ENCODE measurements at regions not wholly inside any gene's neighbourhood (a gene's known extent, or its start where the extent isn't known, plus 50 kb on each side); places are given as distances from the start of the nearest gene placed in this dataset.

- TF ChIP-seq EZH2 (IDR thresholded peaks at IDR 0.05; ENCODE audit: low read depth): no peak
- TF ChIP-seq, protein P1, sequence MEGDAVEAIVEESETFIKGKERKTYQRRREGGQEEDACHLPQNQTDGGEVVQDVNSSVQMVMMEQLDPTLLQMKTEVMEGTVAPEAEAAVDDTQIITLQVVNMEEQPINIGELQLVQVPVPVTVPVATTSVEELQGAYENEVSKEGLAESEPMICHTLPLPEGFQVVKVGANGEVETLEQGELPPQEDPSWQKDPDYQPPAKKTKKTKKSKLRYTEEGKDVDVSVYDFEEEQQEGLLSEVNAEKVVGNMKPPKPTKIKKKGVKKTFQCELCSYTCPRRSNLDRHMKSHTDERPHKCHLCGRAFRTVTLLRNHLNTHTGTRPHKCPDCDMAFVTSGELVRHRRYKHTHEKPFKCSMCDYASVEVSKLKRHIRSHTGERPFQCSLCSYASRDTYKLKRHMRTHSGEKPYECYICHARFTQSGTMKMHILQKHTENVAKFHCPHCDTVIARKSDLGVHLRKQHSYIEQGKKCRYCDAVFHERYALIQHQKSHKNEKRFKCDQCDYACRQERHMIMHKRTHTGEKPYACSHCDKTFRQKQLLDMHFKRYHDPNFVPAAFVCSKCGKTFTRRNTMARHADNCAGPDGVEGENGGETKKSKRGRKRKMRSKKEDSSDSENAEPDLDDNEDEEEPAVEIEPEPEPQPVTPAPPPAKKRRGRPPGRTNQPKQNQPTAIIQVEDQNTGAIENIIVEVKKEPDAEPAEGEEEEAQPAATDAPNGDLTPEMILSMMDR (conservative IDR thresholded peaks at IDR 0.05): no peak
Observed at GRCh38 chr1:238492271-238492670, 601.5 kb upstream of the ZP4 start.
